GM19463 (cell line): ENCODE measurements at regions not wholly inside any gene's neighbourhood (a gene's known extent, or its start where the extent isn't known, plus 50 kb on each side); places are given as distances from the start of the nearest gene placed in this dataset.

ENCODE experiments used
- ATAC-seq: cut with Tn5 transposase; IDR thresholded peaks from one replicate; pipeline ENCODE4 v1.9.1; 2021; ENCODE audit warnings: mild to moderate bottlenecking, moderate library complexity; ENCODE audit not compliant: unreplicated experiment

DNA sequence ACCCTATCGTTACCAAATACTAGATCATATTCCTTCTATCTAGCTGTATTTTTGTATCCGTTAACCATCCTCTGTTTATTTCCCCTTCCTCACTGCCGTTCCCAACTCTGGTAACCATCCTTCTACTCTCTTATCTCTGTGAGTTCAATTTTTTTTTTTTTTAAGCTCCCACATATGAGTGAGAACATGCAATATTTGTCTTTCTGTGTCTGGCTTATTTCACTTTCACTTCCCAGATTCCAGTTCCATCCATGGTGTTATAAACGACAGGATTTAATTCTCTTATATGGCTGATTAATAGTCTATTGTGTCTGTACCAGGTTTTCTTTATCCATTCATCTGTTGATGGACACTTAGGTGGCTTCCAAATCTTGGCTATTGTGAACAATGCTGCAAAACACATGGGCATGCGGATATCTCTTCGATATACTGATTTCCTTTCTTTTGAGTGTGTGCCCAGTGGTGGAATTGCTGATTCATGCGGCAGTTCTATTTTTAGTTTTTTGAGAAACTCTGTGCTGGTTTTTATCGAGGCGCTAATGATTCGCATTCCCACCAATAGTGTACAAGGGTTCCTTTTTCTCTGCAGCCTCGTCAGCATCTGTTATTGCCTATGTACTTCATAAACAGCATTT lies 599.6 kb downstream of the TMEM114 start:
- ATAC-seq: no peak

DNA sequence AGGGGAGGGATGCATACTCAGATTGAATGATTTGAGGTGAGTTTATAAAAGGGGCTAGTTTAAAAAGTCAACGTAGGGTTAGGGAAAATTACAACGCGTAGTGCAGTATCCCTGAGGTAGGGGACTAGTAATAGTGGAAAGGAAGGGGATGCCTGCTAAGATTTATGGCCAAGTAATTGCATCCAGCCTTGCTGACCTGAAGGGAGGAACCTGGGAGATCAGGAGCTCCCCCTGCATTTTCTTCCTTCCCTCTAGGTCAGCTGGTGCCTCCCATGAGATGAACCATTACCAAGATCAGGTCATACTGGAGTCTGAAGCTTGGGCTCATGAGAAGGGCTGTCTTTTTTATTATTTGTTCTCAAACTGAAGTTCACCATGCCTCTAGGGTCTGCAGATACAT lies 606.6 kb downstream of the TMEM114 start:
- no peak for ATAC-seq

DNA sequence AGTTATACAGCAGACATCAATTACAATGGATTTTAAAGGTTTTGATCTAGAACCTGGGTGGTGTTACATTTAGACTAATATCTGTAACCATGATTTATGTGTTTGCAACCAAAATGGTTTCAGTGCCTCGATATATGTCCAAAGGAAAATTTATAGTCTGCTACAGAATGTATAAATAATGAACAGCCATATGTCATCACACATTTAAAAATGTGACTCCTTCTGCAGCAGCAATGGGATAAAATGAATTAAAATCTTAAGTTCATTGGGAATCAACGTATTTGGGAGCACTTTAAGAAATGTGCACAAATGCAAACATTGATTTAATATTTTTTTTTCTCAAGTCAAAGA lies 610.2 kb downstream of the TMEM114 start:
- no peak for ATAC-seq

GRCh38 chr16:7979448-7980132 lies 610.7 kb downstream of the TMEM114 start:
- no peak for ATAC-seq

DNA sequence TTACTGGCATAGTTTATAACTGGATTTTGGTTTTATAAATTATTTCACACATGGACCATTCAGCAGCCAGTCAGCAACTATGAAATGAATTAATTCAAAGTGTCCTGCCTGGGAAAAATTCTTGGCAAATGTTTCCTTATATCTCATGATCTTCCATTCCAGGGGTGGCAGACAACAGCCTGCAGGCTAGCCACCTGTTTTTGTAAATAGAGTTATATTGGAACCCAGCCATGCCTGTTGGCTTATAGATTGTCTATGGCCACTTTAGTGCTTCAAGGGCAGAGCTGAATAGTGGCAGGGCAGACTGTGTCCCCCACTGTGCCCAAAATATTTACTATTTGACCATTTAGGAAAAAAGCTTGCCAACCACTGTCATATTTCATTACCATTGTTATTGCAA lies 613.7 kb downstream of the TMEM114 start:
- no peak for ATAC-seq

DNA sequence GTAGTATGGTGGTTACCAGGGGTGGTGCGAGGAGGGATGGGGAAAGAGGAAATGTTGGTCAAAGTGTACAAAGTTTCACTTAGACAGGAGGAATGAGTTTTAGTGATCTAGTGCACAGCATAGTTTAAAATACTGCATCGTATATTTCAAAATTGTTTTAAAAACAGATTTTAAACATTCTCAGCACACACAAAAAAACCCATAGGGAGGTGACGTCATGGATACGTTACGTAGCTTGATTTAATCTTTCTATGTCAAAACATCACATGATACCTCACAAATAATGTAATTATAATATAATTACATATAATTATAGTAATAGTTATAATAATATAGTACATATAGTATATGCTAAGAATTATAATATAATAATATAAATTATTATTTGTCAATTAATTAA lies 614.2 kb downstream of the TMEM114 start:
- no peak for ATAC-seq

GRCh38 chr16:7967996-7968509 lies 622.3 kb downstream of the TMEM114 start:
- no peak for ATAC-seq

GRCh38 chr16:7964744-7965143 lies 625.6 kb downstream of the TMEM114 start:
- ATAC-seq: no peak

- no peak for ATAC-seq
Measured at GRCh38 chr16:7964167-7964566, 626.1 kb downstream of the TMEM114 start.

- no peak for ATAC-seq
Measured at GRCh38 chr16:7962091-7962879, 628.0 kb downstream of the TMEM114 start.

DNA sequence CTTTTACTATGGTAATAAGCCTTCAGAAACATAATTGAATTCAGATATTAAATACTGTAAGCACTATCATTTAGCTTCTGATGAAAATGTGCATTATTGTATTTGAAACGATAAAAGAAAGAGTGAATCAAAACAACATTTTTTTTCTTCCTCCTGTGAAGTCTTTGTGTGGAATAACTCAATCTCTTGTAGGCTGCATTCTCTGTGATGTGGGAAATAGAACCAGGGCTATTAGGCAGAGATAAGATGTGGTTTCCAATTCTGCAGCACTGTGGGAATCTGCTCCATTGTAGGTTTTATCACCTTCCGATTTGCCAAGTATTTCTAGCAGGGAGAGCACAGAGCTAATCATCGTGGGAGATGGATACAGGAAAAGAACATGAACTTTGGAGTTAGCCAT lies 624.5 kb downstream of the RBFOX1 start:
- ATAC-seq: no peak

DNA sequence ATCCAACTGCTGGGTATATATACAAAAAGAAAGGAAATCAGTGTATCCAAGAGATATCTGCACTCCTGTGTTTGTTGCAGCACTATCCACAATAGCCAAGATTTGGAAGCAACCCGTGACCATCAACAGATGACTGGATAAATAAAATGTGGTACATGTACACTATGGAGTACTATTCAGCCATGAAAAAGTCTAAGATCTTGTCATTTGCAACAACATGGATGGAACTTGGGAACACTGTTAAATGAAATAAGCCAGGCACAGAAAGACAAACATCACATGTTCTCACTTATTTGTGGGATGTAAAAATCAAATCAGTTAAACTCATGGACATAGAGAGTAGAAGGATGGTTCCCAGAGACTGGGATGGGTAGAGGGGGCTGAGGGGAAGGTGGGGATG lies 620.7 kb downstream of the RBFOX1 start:
- no peak for ATAC-seq

- ATAC-seq: no peak
Measured at GRCh38 chr16:7946142-7946541, 613.5 kb downstream of the RBFOX1 start.

GRCh38 chr16:7938175-7938574 lies 605.5 kb downstream of the RBFOX1 start:
- no peak for ATAC-seq

GRCh38 chr16:7921345-7921744 lies 588.7 kb downstream of the RBFOX1 start:
- ATAC-seq: no peak

GRCh38 chr16:7919782-7920181 lies 587.1 kb downstream of the RBFOX1 start:
- no peak for ATAC-seq

GRCh38 chr16:7914748-7915147 lies 582.1 kb downstream of the RBFOX1 start:
- no peak for ATAC-seq

GRCh38 chr16:7912132-7912531 lies 579.5 kb downstream of the RBFOX1 start:
- no peak for ATAC-seq

DNA sequence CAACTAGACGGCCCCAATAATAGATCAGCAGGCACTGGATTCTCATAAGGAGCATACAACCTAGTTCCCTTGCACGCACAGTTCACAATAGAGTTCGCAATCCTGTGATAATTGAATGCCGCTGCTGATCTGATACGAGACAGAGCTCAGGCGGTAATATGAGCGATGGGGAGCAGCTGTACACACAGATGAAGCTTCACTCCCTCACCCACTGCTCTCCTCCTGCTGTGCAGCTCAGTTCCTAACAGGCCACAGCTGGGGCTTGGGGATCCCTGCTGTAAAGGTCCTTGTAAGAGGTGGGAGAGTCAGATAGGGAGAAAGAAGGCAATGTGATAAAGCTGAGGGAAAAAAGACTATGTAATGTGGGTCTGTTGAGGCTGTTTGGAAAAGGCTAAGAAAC lies 577.5 kb downstream of the RBFOX1 start:
- ATAC-seq: no peak

GRCh38 chr16:7888411-7888810 lies 555.8 kb downstream of the RBFOX1 start:
- ATAC-seq: no peak

- ATAC-seq: no peak
Measured at GRCh38 chr16:7887316-7887715, 554.7 kb downstream of the RBFOX1 start.

GRCh38 chr16:7871979-7872378 lies 539.3 kb downstream of the RBFOX1 start:
- no peak for ATAC-seq
